HepG2 (cell line): ENCODE measurements at regions not wholly inside any gene's neighbourhood (a gene's known extent, or its start where the extent isn't known, plus 50 kb on each side); places are given as distances from the start of the nearest gene placed in this dataset.

Experiments used
- DMTF1 ChIP-seq: sonication (generic); formaldehyde crosslinking; IDR thresholded peaks from 2 replicates; pipeline ENCODE4 v1.4.0; 2020; ENCODE audit warnings: mild to moderate bottlenecking, missing genetic modification reagents
- DNMT3B ChIP-seq: conservative IDR thresholded peaks from 2 replicates; pipeline ENCODE4 v1.6.1; 2016; ENCODE audit warnings: missing biosample characterization, control low read depth
- FIP1L1 ChIP-seq: fragments of 200-400 bp; formaldehyde crosslinking; IDR thresholded peaks from 2 replicates; pipeline ENCODE4 v1.6.1; 2018; ENCODE audit warnings: low read depth, mild to moderate bottlenecking, low read length, moderate library complexity, borderline replicate concordance; ENCODE audit not compliant: insufficient read depth
- FOXK2 ChIP-seq: fragments of 450-650 bp; IDR thresholded peaks from 2 replicates; pipeline ENCODE4 v1.6.1; 2016
- KDM5A ChIP-seq: fragments of 200-600 bp; sonication (generic); IDR thresholded peaks from 2 replicates; pipeline ENCODE4 v1.7.0; 2018; ENCODE audit warnings: antibody characterized with exemption, mild to moderate bottlenecking, low read length, borderline replicate concordance
- KDM5B ChIP-seq: sonication (generic); formaldehyde crosslinking; IDR thresholded peaks from 2 replicates; pipeline ENCODE4 v1.4.0; 2020; ENCODE audit warnings: missing genetic modification reagents, mild to moderate bottlenecking, borderline replicate concordance
- KIAA2018 ChIP-seq: sonication (generic); formaldehyde crosslinking; IDR thresholded peaks from 2 replicates; pipeline ENCODE4 v1.5.0; 2020; ENCODE audit warnings: mild to moderate bottlenecking, missing genetic modification reagents, borderline replicate concordance
- LCORL ChIP-seq, 2 experiments: fragments of 450-650 bp in 1 of 2; sonication (generic) in 1 of 2; formaldehyde crosslinking in 1 of 2; IDR thresholded peaks; 2 replicates each; pipeline versions ENCODE4 v1.5.0 to v1.6.1; 2017 to 2020; ENCODE audit warnings: antibody characterized with exemption in 1 of 2, missing genetic modification reagents in 1 of 2
- TCF7 ChIP-seq: sonication (generic); IDR thresholded peaks from 2 replicates; pipeline ENCODE4 v1.6.1; 2016; ENCODE audit warnings: antibody characterized with exemption, low read depth
- ZBTB21 ChIP-seq: sonication (generic); formaldehyde crosslinking; IDR thresholded peaks from 2 replicates; pipeline ENCODE4 v1.4.0; 2020; ENCODE audit warnings: missing genetic modification reagents
- ZBTB43 ChIP-seq: sonication (generic); formaldehyde crosslinking; conservative IDR thresholded peaks from 2 replicates; pipeline ENCODE4 v1.4.0; 2020; ENCODE audit warnings: missing genetic modification reagents
- ZFX ChIP-seq: sonication (generic); formaldehyde crosslinking; IDR thresholded peaks from 2 replicates; pipeline ENCODE4 v1.4.0; 2020; ENCODE audit warnings: mild to moderate bottlenecking, low read depth, missing genetic modification reagents, moderate library complexity
- ZKSCAN1 ChIP-seq: fragments of 150-350 bp; IDR thresholded peaks from 2 replicates; pipeline ENCODE4 v1.6.1; 2014; ENCODE audit warnings: low read length
- ZNF180 ChIP-seq: sonication (generic); formaldehyde crosslinking; IDR thresholded peaks from 2 replicates; pipeline ENCODE4 v1.4.0; 2020; ENCODE audit warnings: low read depth, missing genetic modification reagents, borderline replicate concordance
- ZNF230 ChIP-seq: sonication (generic); formaldehyde crosslinking; IDR thresholded peaks from 2 replicates; pipeline ENCODE4 v1.4.0; 2020; ENCODE audit warnings: mild to moderate bottlenecking, missing genetic modification reagents
- ZNF367 ChIP-seq: sonication (generic); formaldehyde crosslinking; IDR thresholded peaks from 2 replicates; pipeline ENCODE4 v1.4.0; 2020; ENCODE audit warnings: missing genetic modification reagents, borderline replicate concordance
- ZNF484 ChIP-seq: sonication (generic); formaldehyde crosslinking; IDR thresholded peaks from 2 replicates; pipeline ENCODE4 v1.5.1; 2020; ENCODE audit warnings: mild to moderate bottlenecking, low read depth, missing genetic modification reagents, borderline replicate concordance
- ZNF816 ChIP-seq: sonication (generic); formaldehyde crosslinking; IDR thresholded peaks from 2 replicates; pipeline ENCODE4 v1.8.0; 2022; ENCODE audit warnings: missing genetic modification reagents, mild to moderate bottlenecking, borderline replicate concordance

GRCh38 chr2:101566632-101567228, 91.8 kb upstream of the RFX8 start (continued):
- TF ChIP-seq ZNF484 (CRISPR knock-in tag) = no peak
- peak; percentile 100 for TF ChIP-seq TCF7
- peak; percentile 95 for TF ChIP-seq ZBTB43 (CRISPR knock-in tag)
- 0 out of 2 replicates have a peak, but pooled peaks have one; percentile 35 for TF ChIP-seq KIAA2018 (CRISPR knock-in tag)
- no peak for TF ChIP-seq ZNF180 (CRISPR knock-in tag)
- peak; percentile 99 for TF ChIP-seq ZNF816 (CRISPR knock-in tag)
- TF ChIP-seq FIP1L1 = no peak
- TF ChIP-seq DMTF1 (CRISPR knock-in tag) = no peak
- TF ChIP-seq ZKSCAN1 = peak; percentile 65; the same call in 1 of the 2 replicates
- TF ChIP-seq FOXK2 = peak; percentile 98
- no peak; the same call in 1 of the 2 replicates for TF ChIP-seq KDM5B
- TF ChIP-seq DNMT3B (CRISPR knock-in tag) = peak; percentile 95
- TF ChIP-seq ZBTB21 (CRISPR knock-in tag) = 0 out of 2 replicates have a peak, but pooled peaks have one; percentile 69
- no peak; the same call in 1 of the 2 replicates for TF ChIP-seq KDM5A
- no peak; the same call in 1 of the 2 replicates for TF ChIP-seq ZNF367
- peak; percentile 77 for TF ChIP-seq ZNF230 (CRISPR knock-in tag)
- TF ChIP-seq LCORL (IDR thresholded peaks at IDR 0.05) = peak; percentile 88; the same call in 1 of the 2 replicates
- peak; percentile 96 for TF ChIP-seq LCORL (CRISPR knock-in tag; IDR thresholded peaks at IDR 0.05)
- peak; percentile 27; the same call in 1 of the 2 replicates for TF ChIP-seq ZFX (CRISPR knock-in tag)
